Activated naive CD8-positive, alpha-beta T cell treated with anti-CD3 and anti-CD28 coated beads, Interleukin-2, amount 50 U/mL, for 24 hours (primary cell): ENCODE measurements at regions not wholly inside any gene's neighbourhood (a gene's known extent, or its start where the extent isn't known, plus 50 kb on each side); places are given as distances from the start of the nearest gene placed in this dataset.

Experiments used
- ATAC-seq: fragments of 150-1000 bp; cut with Tn5 transposase; one replicate; pipeline ENCODE4 v1.10.0; 2021
- DNase-seq: peaks from one replicate; pipeline ENCODE4 v3.0.0; 2021
- H3K27ac Mint-ChIP-seq: one replicate; pipeline ENCODE4 v1.8.0; 2021; ENCODE audit warnings: mild to moderate bottlenecking, mixed read lengths
- H3K27me3 Mint-ChIP-seq: one replicate; pipeline ENCODE4 v1.8.0; 2021; ENCODE audit warnings: mixed read lengths
- H3K36me3 Mint-ChIP-seq: one replicate; pipeline ENCODE4 v1.8.0; 2021; ENCODE audit warnings: low read depth, mixed read lengths
- H3K4me1 Mint-ChIP-seq: one replicate; pipeline ENCODE4 v1.8.0; 2021; ENCODE audit warnings: mixed read lengths
- H3K4me3 Mint-ChIP-seq: one replicate; pipeline ENCODE4 v1.8.0; 2021; ENCODE audit warnings: mild to moderate bottlenecking, moderate library complexity, mixed read lengths
- H3K9me3 Mint-ChIP-seq: one replicate; pipeline ENCODE4 v1.8.0; 2021; ENCODE audit warnings: mixed read lengths

DNA sequence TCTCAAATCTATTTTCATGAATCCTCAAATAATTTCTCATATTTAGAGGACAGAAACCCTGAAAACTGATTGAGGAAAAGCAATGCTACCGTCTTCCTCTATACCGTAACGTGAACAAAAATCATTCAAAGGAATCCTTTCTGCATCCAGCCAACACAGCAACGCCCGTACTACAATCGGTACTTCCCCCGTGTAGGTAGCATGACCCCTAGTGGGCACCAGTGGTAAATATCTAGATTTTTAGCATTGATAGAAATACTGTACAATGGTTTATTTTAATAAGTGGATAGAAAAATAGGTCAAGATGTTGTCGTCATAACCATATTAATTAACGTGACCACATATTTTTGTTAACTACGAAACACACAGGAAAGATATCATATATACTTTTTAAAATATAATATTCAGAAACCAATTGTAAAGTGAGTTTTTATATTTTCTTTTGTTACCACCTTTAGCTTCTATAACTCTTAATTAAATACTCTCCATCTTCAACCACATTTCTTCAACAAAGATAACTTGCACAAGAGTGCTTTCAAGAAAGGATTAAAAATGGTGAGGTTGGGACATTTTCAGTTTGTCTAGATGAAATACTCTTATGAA lies 194.1 kb downstream of the SS18 start:
- H3K36me3 Mint-ChIP-seq, result no peaks in the 10 kb centered on the region

DNA sequence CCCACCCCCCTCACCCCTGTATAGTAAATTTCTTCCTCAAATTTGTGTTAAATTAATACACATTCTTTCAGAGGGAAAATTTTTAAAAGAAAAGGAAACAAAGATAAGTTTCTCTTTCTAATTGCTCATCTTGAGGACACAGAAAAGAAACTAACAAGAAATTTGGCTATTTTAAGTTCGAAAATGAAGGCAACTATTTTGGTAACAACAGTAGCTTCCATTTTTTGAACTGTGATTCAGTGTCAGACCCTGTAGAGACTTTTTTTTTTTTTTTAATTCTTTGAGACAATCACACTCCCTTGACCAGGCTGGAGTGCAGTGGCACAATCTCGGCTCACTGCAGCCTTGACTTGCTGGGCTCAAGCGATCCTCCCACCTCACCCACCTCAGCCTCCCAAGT lies 194.9 kb downstream of the SS18 start:
- Mint-ChIP-seq H3K27ac (no peak overlapping the region), H3K4me3 (no peak overlapping the region), H3K9me3 (peaks cover 2% of the 10 kb centered on the region), H3K36me3 (no peaks in the 10 kb centered on the region), H3K4me1 (no peaks in the 10 kb centered on the region), H3K27me3 (peaks cover 9% of the 10 kb centered on the region)
- ATAC-seq (no peak), DNase-seq (no peak)

More for the DNA sequence above, 194.1 kb downstream of the SS18 start:
- H3K4me1 Mint-ChIP-seq, result no peaks in the 10 kb centered on the region
- H3K9me3 Mint-ChIP-seq, result peaks cover 7% of the 10 kb centered on the region
- H3K27me3 Mint-ChIP-seq, result peaks cover 9% of the 10 kb centered on the region
- ATAC-seq (no peak), DNase-seq (peak; percentile 20)
- H3K4me3 Mint-ChIP-seq, result no peak overlapping the region
- no peak overlapping the region for H3K27ac Mint-ChIP-seq

DNA sequence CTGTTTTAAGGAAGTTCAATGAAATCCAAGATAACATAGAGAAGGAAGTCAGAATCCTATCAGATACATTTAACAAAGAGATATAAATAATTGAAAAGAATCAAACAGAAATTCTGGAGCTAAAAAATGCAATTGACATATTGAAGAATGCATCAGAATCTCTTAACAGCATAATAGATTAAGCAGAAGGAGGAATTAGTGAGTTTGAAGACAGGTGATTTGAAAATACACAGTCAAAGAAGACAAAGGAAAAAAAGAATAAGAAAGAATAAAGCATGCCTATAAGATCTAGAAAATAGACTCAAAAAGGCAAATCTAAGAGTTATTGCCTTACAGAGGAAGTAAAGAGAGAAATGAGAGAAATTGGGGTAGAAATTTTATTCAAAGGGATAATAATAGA lies 204.1 kb downstream of the SS18 start:
- DNase-seq, result no peak
- no peaks in the 10 kb centered on the region for H3K36me3 Mint-ChIP-seq
- H3K27me3 Mint-ChIP-seq, result no peaks in the 10 kb centered on the region
- H3K27ac Mint-ChIP-seq, result no peak overlapping the region
- H3K9me3 Mint-ChIP-seq, result peaks cover 13% of the 10 kb centered on the region
- H3K4me3 Mint-ChIP-seq, result no peak overlapping the region
- H3K4me1 Mint-ChIP-seq, result no peaks in the 10 kb centered on the region
- ATAC-seq, result no peak

DNA sequence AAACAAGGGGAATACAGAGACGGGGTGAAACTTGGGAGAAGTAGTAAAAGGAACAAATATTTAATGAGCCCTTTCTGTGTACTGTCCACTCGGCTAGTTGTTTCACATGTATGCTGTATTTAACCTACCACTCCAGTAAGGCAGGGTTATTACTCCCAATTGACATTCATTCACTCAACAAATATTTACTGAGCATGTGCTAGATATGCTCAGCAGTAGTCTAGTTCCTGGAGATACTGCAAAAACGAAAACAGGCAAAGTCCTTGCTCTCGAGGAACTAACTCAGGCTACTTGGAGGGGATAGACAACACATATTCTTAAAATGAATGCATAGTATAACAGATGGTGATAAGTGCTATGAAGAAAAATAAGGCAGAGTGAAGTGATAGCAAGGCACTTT lies 207.3 kb downstream of the SS18 start:
- DNase-seq, result no peak
- Mint-ChIP-seq H3K27ac (no peak overlapping the region), H3K9me3 (peaks cover 13% of the 10 kb centered on the region), H3K36me3 (no peaks in the 10 kb centered on the region), H3K4me3 (no peak overlapping the region), H3K4me1 (no peaks in the 10 kb centered on the region), H3K27me3 (peaks cover under 1% of the 10 kb centered on the region)
- ATAC-seq, result no peak

DNA sequence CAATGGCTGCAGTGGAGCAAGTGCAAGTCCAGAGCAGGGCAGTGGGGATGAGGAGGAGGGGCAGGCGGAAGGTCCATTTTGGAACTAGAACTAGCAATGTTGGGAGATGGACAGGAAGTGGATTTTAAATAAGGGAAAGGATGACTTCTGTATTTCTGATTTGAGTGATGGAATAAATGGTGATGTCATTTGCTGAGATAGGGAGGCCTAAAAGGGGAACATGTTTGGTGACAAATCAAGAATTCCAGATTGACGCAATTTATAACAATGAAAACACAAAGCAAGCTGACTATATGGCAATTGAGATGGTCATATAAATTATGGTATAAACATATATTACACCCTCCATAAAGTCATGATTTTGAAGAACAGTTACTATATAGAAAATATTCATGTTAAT lies 209.3 kb downstream of the SS18 start:
- DNase-seq (no peak), ATAC-seq (no peak)
- H3K4me3 Mint-ChIP-seq, result no peak overlapping the region
- H3K27me3 Mint-ChIP-seq, result peaks cover 8% of the 10 kb centered on the region
- no peaks in the 10 kb centered on the region for H3K4me1 Mint-ChIP-seq
- no peaks in the 10 kb centered on the region for H3K36me3 Mint-ChIP-seq
- no peak overlapping the region for H3K27ac Mint-ChIP-seq
- peaks cover 3% of the 10 kb centered on the region for H3K9me3 Mint-ChIP-seq

DNA sequence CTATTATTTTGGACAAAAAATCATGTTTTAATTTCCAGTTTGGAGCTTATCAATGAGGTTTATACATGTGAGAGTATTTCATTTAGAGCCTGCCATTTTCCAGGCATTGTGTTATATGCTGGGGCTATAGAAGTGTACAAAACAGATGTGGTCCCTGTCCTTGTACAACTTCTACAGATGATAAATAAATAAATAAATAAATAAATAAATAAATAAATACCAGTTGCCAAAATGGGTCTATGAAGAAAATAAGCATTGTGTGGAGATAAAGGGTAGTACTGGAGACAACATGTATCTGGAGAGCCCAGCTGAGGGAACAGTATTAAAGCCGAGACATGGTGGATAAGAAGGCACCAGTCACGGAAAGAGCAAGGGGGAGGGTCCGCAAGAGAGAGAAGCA lies 210.0 kb downstream of the SS18 start:
- H3K9me3 Mint-ChIP-seq, result no peaks in the 10 kb centered on the region
- H3K4me3 Mint-ChIP-seq, result no peak overlapping the region
- H3K27ac Mint-ChIP-seq, result no peak overlapping the region
- peaks cover 8% of the 10 kb centered on the region for H3K27me3 Mint-ChIP-seq
- no peak for ATAC-seq
- no peaks in the 10 kb centered on the region for H3K4me1 Mint-ChIP-seq
- no peak for DNase-seq
- H3K36me3 Mint-ChIP-seq, result no peaks in the 10 kb centered on the region

DNA sequence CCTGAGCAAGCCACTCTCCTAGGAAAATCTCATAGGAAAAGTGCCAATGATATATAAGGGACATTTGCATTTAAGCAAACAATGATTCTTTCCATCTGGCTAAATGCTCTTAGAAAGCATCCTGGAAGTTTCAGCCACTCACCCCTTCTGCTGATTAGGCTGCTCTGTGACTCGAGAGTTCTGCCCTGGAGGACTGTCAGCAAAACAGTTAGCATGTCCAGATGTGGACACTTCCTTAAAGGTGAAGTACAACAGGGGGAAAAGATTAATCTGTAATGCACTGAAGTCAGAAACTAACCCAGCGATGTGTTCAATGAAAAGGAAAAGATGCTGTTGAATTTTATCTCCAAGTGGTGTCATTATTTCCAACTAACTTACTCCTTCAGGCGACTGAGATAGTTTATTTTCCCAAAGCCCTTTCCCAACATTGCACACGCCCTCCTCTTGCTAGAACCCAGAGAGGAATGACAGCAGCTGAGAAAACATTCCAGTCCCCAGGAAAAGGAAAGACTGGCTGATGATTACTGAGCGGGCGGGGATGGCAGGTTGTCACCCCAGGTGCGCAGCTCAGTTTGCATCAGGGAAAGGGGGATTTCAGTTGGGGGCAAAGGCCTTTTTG lies 214.0 kb downstream of the SS18 start:
- Mint-ChIP-seq H3K4me3 (no peak overlapping the region), H3K36me3 (no peaks in the 10 kb centered on the region), H3K27ac (no peak overlapping the region), H3K27me3 (peaks cover 8% of the 10 kb centered on the region), H3K9me3 (peaks cover 7% of the 10 kb centered on the region), H3K4me1 (no peaks in the 10 kb centered on the region)
- ATAC-seq (no peak), DNase-seq (no peak)

DNA sequence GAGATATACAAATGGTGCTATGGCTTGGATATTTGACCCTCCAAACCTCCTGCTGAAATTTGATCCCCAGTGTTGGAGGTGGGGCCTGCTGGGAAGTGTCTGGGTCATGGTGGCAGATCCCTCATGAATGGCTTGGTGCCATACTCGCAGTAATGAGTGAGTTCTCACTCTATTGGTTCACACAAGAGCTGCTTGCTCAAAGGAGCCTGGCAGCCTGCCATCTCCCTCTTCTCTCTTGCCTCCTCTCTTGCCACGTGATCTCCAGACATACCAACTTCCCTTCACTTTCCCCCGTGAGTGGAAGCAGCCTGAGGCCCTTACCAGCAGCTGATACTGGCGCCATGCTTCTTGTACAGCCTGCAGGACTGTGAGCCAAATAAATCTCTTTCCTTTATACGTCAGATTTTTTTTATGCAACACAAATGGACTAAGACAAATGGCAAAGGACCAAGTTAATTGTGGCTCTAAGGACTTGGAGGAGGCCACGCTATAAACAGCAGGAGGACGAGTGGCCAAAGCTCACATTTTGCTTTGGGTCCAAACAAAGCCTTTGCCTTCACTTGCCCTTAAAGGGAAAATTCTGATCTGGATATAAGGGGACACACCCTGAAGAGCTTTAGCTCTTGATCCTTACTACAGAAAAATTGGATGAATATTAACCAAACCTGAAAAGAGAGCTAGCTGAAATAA lies 214.7 kb downstream of the SS18 start:
- DNase-seq, result no peak
- Mint-ChIP-seq H3K4me3 (no peak overlapping the region), H3K27ac (no peak overlapping the region), H3K27me3 (peaks cover 8% of the 10 kb centered on the region), H3K4me1 (no peaks in the 10 kb centered on the region), H3K36me3 (no peaks in the 10 kb centered on the region), H3K9me3 (peaks cover 7% of the 10 kb centered on the region)
- no peak for ATAC-seq

DNA sequence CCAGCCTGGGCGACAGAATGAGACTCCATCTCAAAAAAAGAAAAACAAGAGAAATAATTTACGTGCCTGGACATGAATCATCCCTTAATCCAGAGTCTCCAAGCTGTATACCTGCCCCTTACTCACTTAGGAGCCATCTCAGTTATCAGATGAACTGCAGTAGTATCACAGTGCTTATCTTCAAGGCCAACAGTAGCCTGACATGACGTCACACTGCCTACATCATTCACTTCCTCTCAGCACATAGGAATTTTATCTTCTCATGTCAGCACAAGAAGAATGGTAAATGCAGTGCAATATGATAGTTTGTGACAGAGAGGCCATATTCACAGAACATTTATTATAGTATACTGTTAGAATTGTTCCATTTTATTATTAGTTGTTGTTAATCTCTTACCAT lies 216.6 kb downstream of the SS18 start:
- Mint-ChIP-seq H3K9me3 (peaks cover 7% of the 10 kb centered on the region), H3K27ac (no peak overlapping the region), H3K36me3 (no peaks in the 10 kb centered on the region), H3K4me1 (no peaks in the 10 kb centered on the region), H3K4me3 (no peak overlapping the region), H3K27me3 (peaks cover 17% of the 10 kb centered on the region)
- DNase-seq (no peak), ATAC-seq (no peak)

DNA sequence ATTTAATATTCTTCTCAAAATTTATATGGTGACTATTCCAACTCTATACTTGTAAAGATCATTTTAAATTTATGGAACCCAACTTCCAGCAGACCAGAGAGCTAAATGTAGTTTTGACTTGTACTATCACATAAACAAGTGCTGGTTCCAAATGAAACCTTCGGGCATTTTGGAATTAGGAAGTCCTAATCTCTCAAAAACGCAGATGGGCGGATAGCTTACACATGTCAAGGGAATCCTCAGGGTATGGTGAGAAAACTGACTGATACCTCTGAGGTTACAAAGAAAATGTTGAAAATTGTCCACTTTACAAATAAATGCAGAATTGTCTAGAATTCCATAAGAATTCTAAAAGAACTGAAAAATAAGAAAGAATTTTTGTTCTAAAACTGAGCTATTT lies 224.1 kb downstream of the SS18 start:
- peaks cover 9% of the 10 kb centered on the region for H3K27me3 Mint-ChIP-seq
- DNase-seq, result no peak
- H3K9me3 Mint-ChIP-seq, result no peaks in the 10 kb centered on the region
- no peaks in the 10 kb centered on the region for H3K4me1 Mint-ChIP-seq
- no peak overlapping the region for H3K27ac Mint-ChIP-seq
- no peaks in the 10 kb centered on the region for H3K36me3 Mint-ChIP-seq
- ATAC-seq, result no peak
- no peak overlapping the region for H3K4me3 Mint-ChIP-seq

DNA sequence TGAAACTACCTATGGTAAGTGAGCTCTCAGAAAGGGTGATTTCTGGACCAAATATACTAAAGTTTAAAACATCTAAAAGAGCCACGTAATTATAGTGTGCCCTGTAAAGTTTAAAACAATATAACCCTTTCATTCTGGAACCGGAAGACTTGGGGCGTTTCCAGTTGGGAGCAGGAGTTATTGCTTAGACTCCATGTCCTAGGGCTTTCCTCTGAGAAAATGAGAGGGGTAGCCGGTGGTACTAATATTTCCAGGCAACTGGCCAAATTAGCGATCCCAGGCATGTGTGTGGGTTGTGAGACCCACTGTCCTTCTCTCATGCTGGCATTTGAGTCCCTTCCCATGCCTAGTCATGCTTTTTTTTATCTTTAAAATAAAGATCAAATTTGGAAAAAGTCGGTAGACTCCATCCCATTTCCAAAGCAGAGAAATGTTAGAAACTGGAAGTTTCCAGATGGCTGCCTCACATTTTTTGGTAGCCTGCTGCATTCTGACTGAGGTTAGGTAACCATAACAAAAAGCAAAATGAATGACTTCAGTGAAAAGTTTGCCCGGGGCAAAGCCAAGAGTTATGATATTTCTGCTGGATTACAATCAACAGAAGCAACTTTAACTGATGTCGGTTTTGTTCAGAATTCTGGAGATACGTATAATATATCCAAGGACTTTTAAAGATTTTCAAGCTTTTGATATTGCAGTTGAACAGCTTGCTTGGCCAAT lies 227.4 kb downstream of the SS18 start:
- ATAC-seq (no peak), DNase-seq (no peak)
- Mint-ChIP-seq H3K36me3 (no peaks in the 10 kb centered on the region), H3K9me3 (no peaks in the 10 kb centered on the region), H3K4me1 (no peaks in the 10 kb centered on the region), H3K4me3 (no peak overlapping the region), H3K27me3 (no peaks in the 10 kb centered on the region), H3K27ac (no peak overlapping the region)

DNA sequence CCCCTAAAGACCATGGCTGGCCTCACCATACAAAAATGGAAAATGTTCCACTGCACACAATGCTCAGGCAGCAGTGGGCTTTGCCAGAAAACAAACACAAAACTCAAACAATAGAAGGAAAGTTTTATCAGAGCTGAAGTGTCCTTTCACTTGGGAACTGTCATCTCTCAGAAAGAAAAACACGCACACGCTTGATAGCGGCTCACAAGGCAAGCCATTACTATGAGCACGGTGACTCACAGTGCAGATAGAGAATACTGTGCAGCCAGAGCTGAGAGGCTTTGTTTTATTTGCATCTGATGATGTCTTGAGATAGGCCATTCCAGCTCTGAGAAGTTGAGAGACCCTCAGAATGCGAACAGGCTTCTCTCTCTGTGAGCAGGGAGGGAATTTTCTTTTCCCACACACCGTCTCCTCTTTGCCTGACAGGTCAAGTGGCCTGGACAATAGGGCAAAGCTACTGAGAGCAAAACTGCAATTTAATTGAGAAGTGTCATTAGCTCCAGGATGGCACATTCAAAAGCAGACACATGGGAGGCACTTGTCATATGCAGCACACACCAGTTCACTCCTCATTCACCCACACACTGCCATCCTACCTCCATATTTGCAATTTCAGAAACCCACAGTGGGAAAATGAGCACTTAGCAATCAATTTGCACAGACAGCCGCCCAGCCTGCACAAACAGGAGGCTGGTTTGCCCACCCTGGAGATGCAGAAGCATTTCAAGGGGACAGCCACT lies 236.6 kb downstream of the SS18 start:
- H3K4me1 Mint-ChIP-seq, result no peaks in the 10 kb centered on the region
- DNase-seq (no peak), ATAC-seq (no peak)
- H3K27me3 Mint-ChIP-seq, result peaks cover 1% of the 10 kb centered on the region
- no peak overlapping the region for H3K27ac Mint-ChIP-seq
- H3K36me3 Mint-ChIP-seq, result peaks cover 1% of the 10 kb centered on the region
- no peak overlapping the region for H3K4me3 Mint-ChIP-seq
- H3K9me3 Mint-ChIP-seq, result no peaks in the 10 kb centered on the region

DNA sequence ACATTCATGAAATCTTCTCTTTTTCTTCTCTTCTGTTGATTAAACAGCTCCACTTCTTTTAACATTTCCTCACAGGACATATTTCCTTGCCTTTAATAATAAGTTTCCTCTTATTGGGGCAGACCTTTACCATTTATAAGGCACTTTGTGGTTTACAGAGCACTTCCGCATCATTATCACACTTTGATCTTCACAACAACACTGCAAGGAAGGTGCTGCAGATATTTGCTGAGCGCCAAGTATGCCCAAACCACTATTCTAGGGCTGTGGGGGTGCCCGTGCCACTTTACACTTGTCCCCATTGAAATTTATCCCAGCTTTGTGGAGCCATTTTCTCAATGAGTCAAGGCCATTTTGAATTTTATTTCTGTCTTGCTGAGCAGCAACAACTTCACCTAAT lies 246.6 kb downstream of the SS18 start:
- Mint-ChIP-seq H3K27ac (no peak overlapping the region), H3K4me1 (no peaks in the 10 kb centered on the region), H3K36me3 (no peaks in the 10 kb centered on the region), H3K27me3 (peaks cover 11% of the 10 kb centered on the region), H3K9me3 (no peaks in the 10 kb centered on the region), H3K4me3 (no peak overlapping the region)
- DNase-seq (no peak), ATAC-seq (no peak)

DNA sequence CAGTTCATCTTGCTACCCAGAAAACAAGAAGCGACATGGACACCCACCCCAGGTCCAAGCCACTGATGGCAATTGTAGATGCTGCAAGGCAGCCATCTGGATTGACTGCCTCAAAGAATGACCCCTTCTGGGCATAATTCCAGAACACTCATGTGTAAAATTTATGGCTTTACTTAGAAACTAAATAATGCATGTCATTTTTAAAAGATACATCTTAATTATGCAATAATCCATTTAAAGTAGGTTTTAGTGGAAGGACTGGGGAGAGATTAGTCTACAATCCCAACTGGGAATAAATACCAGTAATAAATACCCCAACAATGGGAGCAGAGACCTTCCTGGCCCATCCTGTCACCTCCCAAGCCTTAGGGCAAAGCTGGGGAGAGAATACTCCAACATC lies 247.7 kb downstream of the SS18 start:
- no peaks in the 10 kb centered on the region for H3K9me3 Mint-ChIP-seq
- no peak overlapping the region for H3K4me3 Mint-ChIP-seq
- DNase-seq (no peak), ATAC-seq (no peak)
- no peaks in the 10 kb centered on the region for H3K36me3 Mint-ChIP-seq
- H3K27ac Mint-ChIP-seq, result no peak overlapping the region
- H3K27me3 Mint-ChIP-seq, result peaks cover 11% of the 10 kb centered on the region
- no peaks in the 10 kb centered on the region for H3K4me1 Mint-ChIP-seq
